Stimulated activated naive CD8-positive, alpha-beta T cell treated with anti-CD3 and anti-CD28 coated beads, Interleukin-15, Interleukin-2, amounts not matched to agents 100 U/mL and 50 U/mL, for 24 hours (primary cell): ENCODE measurements at regions not wholly inside any gene's neighbourhood (a gene's known extent, or its start where the extent isn't known, plus 50 kb on each side); places are given as distances from the start of the nearest gene placed in this dataset.
"Not testable (repeated sequence)": the region's sequence is repeated elsewhere in the genome, so short reads cannot be mapped to it uniquely, and the experiment has no call there.

Source experiments
- ATAC-seq: fragments of 150-1000 bp; cut with Tn5 transposase; one replicate; pipeline ENCODE4 v1.10.0; 2021
- DNase-seq: peaks from one replicate; pipeline ENCODE4 v3.0.0; 2021

DNA sequence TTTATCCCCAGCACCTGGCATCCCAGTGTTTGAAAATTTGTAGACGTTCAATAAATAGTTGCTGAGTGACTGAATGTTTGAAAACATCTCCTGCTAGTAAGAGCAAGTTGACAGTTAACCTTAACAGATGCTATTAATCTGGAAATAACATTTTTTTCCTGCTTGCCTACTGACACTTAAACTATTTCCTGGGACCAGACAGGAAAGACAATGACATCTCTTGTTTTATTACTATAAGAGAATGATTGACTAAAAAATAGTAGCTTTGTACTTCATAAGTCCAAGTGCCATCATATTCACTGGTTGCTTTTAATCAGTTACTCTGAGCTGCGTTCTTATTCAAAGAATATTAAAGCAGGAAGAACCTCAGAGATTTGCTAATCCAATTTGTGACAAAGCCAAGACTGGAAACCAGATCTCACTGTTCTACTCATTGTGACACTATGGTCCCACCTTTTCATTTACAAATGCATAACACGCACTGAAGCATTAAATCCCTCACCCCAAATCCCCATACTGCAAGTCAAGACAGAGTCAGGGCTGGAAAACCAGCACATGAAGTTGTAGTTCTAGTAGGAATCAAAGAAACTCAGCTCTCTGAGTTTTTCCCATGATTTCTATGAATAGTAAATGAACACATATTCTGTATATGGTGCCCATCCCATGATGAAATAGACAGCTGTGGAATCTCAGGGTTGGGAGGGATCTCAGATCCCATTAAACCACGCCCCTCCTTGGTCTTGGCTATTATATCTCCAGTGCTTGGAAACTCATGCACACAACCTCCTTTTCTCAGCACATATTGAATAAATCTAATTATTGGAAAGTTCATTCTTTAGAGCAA is 212.7 kb upstream of the P2RY1 start:
- DNase-seq (no peak), ATAC-seq (no peak)

DNA sequence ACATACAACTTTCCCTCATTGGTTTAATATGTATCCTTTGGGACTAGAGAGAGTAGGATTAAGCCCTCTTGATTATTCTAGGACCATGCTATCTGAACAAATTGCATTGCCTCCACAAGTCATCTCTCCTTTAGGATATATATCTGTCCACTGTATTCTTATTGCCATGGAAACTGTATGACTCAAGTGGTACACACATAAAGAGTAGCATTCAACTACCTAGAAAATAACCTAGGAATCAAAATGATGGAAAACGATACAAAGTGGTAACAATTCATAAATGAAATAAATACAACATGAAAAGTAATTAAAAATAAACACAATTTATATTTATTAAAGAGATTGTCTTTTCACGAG is 212.1 kb upstream of the P2RY1 start:
- ATAC-seq = no peak

DNA sequence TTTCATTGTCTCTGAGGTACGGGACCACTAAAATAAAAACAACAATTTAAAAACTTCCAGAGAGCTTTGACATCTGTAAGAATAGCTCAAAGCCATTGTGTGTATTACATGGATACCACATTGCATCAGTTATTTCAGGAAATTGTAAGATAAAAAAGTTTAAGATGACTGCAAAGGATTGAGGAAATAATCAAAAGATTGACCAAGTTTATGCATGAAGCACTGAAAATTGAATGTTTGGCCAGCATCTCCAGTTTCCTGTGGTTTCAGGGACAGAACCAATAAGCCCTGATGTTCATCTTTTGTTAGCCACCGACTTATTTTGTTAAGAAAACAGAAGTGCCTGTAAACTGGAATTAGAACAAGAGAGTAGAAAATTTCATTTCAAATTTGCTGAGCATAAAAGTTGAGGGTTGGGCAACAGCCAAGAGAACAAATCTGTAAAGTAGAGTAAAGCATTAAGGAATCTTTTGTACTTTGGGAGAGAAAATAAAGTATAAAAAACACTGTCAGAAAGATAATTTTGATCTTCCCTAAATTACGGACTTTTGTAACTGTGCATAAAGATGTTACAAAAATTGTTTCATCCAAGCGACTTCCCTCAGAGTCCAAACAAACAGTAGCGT is 211.5 kb upstream of the P2RY1 start:
- DNase-seq = no peak
- ATAC-seq = no peak

More for the DNA sequence above, 212.1 kb upstream of the P2RY1 start:
- DNase-seq = no peak

DNA sequence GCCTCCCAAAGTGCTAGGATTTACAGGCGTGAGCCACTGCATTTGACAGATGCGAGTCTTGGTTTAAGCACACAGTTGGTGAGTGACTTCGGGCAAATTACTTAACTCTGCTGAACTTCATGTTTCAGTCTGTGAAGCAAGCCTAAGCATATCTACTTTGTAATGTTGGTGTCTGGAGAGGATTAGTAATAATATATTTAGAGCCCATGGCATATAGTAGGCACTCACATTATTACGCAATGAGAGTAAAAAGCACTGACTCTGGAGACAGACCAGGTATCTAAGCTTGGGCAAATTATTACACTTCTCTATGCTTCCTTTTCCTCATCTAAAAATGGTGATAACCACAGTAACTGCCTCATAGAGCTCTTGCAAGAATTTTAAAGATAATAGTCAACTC is 208.7 kb upstream of the P2RY1 start:
- ATAC-seq (no peak), DNase-seq (no peak)

DNA sequence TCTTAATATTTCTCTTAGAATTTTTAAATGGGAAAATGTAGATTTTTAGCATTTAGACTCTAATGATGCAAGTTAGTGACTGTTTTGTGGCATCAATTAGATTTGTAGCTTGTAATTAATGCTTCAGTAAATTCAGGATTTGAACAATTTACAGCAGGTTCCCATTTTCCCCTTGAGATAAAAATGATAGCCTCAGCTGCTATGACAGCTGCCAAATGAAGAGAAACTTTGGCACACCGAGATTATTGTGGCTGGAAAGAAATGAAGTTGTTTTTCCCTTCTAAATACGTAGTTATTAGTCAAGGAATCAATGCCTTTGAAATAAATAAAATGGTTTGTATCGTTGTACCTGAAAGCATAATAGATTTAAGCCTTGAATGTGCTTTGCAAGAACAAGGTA is 206.4 kb upstream of the P2RY1 start:
- no peak for ATAC-seq
- DNase-seq = no peak

DNA sequence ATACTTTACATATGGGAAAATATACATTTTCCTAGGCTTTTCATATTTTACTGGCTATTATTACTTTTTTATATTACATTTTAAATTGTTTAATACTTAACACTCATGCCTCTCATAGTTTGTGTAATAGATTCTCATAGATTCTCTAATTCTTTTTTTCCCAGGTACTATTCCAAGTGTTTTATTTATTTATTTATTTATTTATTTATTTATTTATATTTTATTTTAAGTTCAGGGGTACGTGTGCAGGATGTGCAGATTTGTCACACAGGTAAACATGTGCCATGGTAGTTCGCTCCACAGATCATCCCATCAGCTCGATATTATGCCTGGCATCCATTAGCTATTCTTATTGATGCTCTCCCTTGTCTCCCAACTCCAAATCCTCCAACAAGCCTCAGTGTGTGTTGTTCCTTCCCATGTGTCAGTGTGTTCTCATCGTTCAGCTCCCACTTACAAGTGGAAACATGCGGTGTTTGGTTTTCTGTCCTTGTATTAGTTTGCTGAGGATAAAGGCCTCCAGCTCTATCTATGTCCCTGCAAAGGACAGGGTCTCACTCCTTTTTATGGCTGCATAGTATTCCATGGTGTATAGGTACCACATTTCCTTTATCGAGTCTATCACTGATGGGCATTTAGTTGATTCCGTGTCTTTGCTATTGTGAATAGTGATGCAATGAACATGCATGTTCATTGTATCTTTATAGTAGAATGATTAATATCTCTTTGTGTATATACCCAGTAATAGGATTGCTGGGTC is 205.4 kb upstream of the P2RY1 start:
- no peak for ATAC-seq
- no peak for DNase-seq

DNA sequence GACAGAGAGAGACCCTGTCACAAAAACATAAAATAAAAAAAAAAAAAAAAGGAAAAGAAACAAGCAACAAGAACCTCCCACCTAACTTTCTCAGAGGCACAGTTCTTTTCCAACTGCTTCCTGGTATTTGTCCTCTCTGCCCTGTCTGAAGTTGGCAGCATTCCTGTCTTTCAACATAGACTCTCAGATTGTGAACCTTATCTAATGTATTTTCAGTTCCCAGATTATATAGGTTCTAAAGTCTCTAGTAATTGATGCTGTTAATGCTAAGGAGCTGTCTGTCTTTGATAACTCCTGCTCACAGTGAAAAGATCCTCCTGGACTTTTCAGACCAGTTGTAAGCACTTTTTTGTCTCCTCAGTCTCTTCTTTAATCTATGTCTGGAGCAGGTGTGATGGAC is 199.5 kb upstream of the P2RY1 start:
- DNase-seq (no peak), ATAC-seq (no peak)

DNA sequence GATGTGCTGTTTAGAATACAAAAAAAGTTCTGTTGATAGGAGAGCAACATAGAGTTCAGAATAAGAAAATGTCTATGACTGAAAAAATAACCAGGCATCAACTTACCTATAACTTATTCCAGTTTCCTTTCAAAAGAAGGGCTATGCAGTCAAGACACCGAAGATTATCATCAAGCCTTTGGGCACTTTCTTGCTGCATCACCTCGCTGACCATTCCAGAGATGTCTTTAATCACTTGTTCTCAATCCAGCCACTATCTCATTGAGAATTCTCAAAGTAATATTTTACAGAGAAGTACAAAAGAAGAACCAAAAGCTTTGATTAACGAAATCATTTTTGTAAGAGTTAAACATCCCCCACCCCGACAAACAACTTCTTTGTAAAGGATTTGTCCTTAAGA is 198.3 kb upstream of the P2RY1 start:
- DNase-seq (no peak), ATAC-seq (no peak)

DNA sequence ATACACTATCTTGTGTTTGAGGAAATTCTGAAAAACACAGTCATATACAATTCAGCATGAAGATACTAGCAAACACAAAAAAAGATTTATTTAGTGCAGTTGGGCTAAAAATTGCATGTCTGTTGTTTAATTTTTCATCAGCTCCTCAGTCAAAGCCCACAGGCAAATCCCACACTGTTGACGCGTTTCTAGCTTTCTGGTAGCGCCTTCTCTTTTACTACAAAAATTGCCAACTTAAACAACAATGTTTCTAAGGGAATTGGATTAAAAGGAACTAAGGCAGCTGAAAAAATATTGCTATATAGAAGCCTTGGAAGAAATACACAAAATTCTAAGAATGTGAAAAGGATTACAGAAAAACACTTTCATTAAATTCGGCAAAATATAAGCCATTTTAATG is 196.7 kb upstream of the P2RY1 start:
- ATAC-seq = no peak

DNA sequence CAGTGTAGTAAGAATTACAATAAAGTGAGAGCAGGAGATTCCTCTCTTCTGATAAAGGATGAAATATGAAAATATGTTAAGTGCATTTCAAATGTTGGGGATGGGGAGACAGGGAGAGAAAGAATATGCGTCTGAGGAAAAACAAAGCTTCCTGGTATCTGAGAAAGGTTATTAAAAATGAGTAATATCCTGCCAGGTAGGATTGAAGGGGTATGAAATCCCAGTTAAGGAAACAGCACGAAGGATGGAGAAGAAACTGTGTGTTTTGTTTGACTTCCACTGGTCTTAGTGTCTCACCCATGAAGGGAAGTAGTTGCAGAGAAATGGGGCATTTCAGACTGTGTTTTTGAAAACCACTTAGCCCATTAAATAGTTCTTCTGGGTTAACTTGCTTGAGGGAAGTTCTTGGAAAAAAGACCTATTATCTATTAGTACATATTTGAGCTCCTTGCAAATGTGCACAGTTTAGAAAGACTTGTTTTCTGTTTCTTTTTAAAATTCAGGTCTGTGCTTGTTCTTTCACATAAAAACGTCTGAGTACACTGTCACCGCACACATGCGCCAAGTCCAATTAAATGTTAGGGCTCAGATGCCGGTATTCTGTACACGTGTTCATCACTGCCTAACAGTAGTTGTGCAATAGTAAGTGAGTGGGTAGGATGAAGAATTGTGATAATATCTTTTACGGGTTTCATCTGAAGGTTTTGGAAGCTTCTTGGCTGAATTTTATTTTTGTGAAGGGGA is 196.1 kb upstream of the P2RY1 start:
- DNase-seq (no peak), ATAC-seq (no peak)

More for the DNA sequence above, 196.7 kb upstream of the P2RY1 start:
- no peak for DNase-seq

DNA sequence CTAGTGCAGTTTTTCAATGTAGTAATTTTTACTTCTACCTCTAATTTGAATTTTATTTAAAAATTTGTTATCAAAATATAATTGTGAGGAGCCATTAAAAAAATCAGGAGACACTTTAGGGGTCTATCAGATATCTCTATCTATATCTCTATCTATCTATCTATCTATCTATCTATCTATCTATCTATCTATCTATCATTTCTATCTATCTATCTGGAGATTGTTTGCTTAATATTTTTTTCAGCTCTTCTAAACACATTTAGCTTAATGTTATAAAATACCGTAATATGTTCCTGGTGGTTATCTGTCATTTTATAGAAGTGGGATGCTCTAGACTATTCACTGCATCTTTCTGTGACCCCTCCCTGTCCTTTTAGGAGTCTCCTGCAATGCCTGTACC is 193.7 kb upstream of the P2RY1 start:
- no peak for ATAC-seq
- no peak for DNase-seq

DNA sequence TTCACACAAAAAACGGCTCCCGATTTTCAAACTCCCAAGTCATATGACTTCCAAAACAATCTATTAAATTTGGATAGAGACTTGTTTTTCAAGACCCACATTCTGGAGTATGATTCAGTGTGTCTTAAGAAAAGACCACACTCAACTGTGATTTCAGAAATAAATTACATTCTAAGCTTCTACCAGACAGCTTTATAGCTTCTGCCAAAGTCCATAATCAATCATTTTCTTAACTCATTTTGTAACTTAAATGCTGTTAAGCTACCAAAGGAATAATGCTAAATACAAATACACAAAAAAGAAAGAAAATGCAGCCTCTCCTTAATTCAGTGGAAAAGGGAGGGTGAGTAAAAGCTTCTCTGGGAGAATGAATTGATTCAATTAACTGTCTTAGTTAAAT is 192.3 kb upstream of the P2RY1 start:
- ATAC-seq = no peak

DNA sequence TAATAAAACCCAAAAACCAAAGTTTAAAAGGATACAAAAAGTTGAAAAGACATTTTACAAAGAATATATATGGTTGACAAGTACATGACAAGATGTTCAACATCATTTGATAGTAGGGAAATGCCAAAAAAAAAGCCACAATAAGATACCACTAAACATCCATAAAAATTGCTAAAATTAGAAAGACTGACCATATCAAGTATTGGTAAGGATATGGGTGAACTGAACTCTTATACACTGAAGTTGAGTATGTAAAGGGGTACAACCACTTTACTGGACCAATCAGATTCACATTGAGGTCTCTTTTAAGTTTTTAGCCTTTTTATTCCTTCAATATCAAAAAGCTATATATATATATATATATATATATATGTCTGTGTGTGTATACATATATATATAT is 190.5 kb upstream of the P2RY1 start:
- ATAC-seq (no peak), DNase-seq (no peak)

More for the DNA sequence above, 192.3 kb upstream of the P2RY1 start:
- no peak for DNase-seq

DNA sequence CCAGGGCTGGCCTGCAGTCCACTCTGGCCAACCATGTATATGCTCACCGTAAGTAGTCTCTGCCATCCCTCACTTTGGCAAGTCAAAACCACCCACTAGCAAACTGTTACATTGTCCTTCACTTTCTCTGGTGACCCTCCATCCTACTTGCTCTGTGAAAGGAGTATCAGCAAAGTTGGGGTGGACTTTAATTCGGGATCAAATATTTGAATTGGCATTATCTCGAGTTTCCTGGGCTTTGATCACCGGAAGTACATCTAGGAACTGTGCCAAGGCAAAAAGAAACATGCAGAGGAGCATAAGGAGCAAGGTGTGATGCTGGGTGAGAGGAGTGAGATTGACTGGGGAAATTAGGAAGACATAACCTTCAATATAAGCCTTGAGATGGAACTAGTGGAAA is 188.9 kb upstream of the P2RY1 start:
- DNase-seq (no peak), ATAC-seq (no peak)

DNA sequence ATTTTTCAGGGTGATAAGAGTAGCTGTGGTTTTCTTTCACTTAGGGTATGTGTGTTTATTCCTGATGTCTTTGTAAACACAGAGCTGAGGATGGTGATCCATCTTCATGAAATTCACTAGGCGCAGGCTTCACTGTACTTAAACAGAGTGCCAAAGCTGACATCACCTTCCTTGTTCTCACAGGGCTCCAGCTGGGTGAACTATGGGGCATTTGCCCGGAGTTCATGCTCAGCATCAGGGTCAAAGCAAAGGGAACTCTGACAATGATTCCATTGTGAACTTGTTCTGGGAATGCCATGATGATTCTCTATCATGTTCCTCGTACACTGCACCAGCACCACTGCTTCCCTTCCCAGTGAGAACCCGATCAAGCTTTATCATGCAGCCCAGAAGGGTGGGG is 184.8 kb upstream of the P2RY1 start:
- DNase-seq = no peak
- no peak for ATAC-seq

DNA sequence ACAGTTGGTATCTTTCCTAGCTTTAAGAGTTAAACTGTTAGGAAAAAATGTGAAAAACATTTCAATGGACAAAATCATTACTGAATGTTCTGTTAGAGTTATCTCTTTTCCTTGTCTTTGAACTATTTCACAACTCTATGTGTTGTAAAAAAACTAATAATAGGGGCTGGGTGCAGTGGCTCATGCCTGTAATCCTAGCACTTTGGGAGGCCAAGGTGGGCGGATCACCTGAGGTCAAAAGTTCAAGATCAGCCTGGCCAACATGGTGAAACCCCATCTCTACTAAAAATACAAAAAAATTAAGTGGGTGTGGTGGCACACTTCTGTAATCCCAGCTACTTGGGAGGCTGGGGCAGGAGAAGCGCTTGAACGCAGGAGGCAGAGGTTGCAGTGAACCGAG is 184.0 kb upstream of the P2RY1 start:
- not testable (repeated sequence) for DNase-seq, ATAC-seq

DNA sequence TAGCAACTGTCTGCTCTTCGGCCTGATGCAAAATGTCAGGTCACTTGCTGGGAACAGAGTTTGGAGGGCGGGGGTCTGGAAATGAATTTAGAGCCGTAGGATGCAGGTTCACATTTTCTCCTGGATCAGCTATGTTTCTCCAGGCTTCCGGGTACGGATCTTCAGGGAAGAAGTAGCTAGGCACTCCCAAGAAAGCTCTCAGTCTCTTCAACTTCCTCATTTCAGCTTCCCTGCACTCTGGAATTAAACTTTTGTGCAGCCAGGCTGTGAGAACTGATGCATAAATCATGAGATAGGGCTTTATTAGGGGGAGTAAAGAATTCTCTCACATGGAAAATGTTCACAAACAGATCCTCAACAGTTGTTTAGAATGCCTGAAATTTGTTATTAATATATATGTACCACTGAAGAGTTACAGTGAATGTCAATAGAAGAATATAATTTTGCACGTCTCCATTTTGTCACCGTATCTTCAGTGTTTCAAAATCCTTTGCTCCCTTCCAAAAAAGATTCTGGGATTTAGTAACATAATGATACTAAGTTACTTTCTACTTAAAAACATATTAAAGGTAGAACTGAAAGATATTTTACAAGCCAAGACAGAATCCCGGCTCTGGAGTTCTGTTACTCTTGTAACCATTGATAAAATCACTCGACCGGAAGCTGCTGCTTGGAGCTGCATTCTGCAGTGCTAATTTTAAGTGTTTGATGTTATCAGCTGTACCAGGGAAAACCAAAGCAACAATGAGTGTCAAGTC is 178.5 kb upstream of the P2RY1 start:
- no peak for DNase-seq
- ATAC-seq = no peak

DNA sequence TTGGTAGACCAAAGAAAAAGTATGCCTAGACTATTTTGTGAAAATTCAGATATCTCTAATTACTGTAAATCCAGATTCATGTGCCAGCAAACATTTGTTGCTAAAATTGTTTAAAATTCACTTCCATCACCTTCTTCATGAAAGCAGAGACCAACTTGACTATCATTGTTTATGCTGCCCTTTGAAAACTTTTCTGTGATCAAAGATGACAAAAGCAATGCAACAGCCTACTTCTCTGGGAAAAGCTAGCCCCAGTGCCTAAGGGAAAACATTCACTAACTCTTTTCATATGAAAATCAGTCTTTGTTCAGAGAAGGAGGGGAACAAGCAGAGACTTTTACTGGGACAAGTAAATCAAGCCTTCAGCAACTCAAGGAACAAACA is 178.0 kb upstream of the P2RY1 start:
- no peak for DNase-seq
- ATAC-seq = no peak

DNA sequence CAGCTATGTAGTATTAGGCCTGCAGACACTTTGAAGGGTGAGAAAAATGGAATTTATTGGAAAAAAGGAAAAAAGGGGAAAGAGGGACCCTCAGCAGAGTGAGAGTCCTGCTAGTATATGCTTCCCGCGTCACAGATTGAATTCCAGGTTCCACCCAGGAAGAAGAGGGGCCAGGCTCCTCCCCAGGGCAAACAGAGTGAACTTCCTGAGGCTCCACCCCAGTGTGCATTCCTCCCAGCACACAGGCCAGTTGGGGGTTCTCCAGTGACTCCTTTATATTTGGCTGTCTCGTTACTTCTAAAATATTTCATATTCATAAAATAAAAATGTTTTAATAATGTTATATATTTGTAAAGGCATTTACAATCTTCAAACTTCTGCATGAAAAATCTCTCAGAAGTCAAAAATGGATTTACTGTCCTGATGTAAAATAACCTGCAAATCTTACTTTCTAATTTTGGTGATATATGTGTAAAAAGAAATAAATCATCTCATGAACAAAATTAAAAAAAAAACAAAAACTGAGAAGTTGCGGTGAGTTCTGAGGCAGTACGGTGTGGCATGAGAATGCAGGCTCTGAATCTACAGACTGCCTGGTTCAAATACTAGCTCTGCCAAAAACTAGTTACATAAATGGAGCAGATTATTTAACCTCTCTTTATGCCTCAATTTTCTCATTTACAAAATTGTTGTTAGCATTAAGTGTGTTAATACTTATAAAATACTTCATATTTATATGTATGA is 175.8 kb upstream of the P2RY1 start:
- DNase-seq (no peak), ATAC-seq (no peak)

DNA sequence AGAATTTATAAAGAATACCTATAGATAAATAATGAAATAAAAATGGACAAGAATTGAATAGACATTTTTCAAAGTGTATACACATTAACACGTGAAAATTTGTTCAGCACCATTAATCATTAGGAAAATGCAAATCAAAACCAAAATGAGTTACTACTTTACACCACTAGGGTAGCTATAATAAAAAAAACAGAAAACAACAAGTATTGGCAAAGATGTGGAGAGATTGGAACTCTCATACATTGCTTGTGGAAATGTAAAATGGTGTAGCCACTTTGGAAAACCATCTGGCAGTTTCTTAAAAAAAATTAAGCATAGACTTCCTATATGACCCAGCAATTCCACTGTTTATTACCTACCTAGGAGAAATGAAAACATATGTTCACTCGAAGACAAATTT is 172.8 kb upstream of the P2RY1 start:
- DNase-seq (no peak), ATAC-seq (no peak)

DNA sequence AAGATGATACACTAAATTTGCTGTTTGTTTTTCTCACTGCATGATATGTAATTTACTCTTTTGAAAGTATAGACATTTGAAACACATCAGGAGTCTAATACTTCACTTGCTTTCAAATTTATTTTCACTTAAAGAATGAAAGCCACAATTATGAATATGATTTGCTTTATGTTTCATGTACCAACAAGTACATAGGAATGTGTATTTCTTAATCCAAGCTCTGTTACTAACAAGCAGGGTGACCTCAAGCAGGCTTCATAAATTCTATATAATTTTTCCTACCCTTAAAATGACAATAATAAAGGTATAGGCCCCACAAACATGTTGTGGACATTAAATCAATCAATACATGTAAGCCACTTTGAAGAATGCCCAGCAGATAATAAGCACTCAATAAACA is 170.2 kb upstream of the P2RY1 start:
- ATAC-seq = no peak
- DNase-seq = no peak
